ENCODE measurements at regions not wholly inside any gene's neighbourhood (a gene's known extent, or its start where the extent isn't known, plus 50 kb on each side); places are given as distances from the start of the nearest gene placed in this dataset.
"Not testable (repeated sequence)": the region's sequence is repeated elsewhere in the genome, so short reads cannot be mapped to it uniquely, and the experiment has no call there.

DNA sequence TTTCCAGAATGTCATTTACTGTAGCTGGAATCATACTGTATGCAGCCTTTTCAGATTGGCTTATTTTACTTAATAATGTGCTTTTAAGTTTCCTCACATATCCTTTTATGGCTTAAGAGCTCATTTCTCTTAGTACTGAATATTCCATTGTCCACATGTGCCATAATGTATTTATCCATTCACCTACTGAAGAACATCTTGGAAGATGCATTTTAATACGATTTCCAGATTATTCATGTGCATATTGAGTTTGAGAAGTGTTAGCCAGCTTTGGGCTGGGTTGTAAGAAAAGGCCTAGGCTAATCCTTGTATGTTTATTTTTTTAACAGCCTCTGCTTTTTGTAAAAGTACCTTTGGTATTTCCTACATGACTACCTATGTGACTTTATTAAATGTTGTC, 109.3 kb upstream of the MDFIC start:
- DNase-seq, result no peak

DNA sequence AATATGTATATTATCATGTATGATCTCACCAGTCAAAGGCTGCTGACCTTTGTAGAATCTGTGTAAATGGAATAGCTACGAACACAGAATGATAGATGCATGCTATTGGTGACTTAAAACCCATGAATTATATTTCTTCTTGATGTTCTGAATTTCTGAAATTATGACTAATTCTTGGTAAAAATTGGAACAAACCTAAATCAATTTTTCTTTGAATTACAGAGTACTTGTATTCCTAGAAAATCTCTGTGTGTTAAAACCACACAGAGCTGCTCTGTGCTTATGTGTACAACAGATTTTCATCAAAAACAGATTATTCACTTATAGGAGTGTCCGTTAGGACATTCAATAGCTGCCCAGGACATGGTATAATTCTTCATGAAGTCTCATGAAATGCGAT, 108.3 kb upstream of the MDFIC start:
- no peak for DNase-seq

DNA sequence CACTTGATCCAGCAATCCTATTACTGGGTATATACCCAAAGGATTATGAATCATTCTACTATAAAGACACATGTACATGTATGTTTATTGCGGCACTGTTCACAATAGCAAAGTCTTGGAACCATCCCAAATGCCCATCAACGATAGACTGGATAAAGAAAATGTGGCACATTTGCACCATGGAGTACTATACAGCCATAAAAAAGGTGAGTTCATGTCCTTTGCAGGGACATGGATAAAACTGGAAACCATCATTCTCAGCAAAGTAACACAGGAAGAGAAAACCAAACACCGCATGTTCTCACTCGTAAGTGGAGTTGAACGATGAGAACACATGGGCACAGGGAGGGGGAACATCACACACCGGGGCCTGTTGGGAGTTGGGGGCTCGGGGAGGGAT, 104.9 kb upstream of the MDFIC start:
- not testable (repeated sequence) for DNase-seq

DNA sequence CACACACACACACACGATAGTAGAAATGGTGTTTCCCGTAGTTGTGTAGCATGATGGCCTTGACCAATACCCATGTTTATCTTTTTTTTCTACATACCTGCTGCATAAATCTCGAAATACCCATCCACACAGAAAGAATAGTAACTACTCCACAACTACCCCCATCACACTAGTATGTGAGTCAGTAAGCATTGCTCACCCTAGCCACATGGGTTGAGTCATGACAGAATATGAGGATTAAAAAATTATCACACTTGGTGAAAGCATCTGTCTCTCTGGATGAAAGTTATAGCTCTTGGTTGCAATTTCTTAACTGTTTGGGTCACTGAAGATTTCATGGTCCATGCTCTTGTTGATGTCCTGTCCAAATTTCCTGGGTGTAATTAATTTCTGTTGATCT, 103.4 kb upstream of the MDFIC start:
- no peak for DNase-seq

DNA sequence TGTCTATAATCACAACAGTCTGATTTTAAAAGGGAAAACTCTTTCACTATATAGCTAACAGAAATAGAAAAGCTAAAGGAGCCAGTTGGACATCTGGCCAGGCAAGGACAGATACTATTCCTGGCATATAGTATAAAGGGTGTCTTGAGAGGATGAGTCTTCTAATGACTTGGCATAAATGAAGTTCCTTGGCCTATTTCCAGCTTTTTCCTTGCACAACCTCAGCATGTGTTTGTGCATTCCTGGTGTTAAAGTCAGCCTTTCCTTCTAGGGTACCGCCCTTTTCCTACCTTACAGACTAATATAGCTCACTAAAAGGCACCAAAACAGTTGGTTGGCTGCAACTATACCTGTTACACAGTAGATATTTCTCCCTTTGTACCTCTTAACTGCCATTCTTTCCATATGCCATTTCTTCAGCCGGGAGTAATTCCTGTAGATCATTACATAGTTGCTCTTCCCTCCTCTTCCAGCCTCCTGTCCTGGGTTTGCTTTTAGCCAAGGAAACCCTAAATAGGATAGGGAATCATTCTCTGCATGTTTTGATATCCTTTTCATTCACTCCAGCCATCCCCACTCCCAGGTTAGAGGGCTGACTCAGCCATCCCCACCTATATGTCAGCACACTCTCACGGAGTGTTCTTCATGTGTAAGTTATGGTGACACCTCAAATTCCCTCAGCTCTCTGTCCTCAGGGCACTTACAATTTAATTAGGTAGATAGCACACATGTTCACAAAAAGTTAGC, 102.1 kb upstream of the MDFIC start:
- no peak for DNase-seq

DNA sequence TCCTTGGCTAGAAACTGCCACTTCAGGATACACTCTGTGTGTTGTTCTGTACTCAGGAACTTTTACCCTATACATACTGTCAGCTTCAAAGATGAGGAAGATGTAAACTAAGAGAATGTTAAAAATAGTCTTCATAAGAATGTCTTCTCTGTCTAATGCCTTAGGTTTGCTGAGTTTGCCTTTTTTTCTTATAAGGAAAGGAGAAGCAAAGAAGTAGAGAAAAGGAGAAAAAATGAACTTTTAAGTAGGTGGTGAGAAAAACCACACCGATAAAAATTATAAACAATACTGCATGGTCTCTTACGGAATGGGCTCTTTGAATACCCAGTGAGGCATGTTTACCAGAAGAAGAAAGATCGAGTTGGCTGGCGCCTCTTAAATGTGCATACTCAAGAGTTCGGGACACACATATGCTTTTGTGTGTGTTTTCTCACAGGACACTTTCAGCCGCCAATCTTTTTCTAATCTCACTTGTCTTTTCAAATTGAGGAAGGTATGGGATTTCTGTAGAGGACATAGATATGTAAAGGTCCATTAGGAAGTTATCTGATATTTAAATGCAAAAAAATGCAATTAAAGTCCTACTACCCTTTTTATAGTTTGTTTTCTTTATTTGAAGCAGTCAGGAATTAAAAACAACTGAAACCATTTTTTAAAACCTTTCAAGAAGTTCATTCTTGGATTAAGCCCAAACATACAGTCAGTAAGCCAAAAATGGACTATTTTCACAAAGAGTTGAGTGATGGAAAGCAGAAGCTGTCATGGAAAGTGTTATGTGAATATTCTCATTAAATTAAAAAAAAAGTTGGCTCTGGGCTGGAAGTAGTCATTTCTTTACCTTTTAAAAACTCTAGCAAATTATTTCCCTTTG, 100.6 kb upstream of the MDFIC start:
- no peak for DNase-seq

DNA sequence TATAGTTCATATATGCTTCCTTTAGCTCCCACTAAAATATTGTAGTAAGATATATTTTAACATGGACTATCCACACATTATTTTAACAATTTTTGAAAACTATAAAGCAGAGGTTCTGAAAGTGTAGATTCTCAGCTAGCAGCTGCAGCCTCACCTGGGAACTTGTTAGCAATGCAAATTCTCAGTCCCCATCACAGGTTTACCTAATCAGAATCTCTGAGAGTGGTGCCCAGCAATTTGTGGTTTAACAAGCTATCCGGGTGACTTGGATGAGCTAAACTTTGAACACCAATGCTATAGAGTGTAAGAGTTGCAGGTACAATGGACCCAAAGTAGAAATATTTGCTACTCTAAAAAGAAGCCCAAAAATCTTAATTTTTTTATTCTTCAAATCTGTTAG, 99.8 kb upstream of the MDFIC start:
- no peak for DNase-seq

DNA sequence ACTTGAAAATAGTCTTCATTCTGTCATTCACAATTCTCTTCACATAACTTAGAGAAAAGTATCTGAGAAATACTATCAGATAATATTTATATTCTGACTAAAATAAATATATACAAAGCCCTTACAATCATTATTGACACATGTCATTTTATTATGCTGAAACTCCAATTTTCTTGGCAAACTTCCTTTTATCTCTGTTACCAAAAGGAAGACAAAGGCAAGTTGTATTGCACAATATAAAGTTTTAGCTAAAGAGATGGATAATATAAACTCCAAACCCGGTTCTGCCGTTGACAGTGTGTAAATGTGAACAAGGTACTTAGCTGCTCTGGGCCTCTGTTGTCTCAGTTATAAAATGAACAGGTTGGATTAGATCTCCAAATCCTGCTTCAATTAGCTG, 99.0 kb upstream of the MDFIC start:
- DNase-seq, result no peak

DNA sequence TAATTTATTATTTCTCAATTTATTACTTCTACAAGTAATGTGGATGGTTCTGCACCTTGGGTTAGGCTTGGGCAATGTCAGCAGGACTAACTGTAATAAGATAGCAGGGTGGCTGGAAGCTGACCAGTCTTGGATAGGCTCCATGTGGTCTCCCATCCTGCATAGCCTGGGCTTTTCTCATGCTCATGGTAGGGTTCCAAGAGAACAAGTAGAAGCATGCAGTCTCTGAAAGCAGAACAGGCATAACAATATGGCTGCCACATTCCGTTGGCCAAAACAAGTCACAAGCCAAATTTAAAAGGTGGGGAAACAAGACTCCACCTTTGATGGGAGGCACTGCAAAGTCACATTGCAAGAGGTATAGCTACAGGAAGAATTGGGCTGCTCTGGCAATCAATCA, 98.6 kb upstream of the MDFIC start:
- no peak for DNase-seq

DNA sequence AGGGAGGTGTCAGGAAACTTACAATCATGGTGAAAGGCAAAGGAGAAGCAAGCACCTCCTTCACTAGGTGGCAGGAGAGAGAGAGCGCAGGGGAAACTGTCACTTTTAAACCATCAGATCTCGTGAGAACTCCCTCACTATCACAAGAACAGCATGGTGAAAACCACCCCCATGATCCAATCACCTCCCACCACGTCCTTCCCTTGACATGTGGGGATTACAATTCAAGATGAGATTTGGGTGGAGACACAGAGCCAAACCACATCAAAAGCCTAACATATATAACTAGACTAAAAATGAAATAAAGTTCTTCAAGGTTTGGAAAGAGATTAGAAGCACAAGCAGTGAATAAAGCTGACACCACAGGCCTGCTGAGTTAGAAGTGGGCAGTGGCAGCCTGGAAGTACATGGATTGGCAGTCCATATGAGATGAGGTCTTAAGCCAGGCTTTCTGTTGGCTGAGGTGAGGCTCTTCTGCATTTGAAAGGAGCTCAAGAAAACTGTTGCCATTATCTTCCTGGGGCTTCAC, 96.4 kb upstream of the MDFIC start:
- DNase-seq, result no peak

DNA sequence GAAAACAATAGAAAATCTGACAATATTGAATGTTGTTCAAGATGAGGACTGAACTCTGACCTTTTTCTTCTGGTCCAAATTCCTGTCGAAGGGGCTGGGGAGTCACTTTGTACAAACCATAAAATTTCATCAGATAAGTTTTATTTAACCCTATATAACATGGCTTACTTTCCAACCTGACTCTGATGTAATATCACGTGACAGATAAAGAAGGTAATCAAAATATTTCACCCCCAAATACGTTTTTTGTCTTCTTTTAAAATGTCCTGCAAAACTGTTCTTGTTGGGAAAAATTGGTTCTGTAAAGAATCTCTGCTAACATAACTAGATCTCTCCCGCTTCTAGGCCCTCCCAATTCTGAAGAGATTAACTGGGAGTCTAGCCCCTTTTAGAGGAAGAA, 90.9 kb upstream of the MDFIC start:
- no peak for DNase-seq

DNA sequence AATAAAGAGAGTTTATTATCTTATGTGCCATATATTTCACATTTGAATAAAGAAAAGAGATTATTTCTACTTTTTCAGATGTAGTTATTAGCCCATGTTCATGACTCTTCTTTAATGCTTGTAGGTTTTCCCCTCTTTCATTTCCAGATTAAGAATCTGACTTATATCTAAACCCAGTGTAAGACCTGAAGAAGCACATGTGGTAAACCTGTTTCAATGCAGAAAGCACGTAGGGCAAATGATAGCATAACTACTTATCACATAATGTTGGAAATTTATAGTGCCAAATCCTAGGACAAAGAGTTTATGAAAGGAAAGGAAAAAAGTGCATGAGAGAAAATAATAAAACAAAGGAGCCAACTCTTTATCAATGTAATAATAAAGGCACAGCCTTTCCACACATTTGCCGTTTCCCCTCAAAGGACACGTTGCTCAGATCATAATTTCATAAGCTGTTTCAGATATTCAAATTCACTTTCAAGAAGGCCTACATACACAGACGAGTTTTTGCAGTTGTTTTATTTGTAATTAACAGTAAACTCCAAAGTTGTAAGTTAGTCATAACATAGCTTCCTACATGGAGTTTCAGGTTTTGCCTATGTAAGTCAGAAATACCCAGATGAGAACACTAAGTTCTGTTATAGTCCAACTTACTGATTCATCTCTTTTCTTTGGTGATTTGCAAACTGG, 88.8 kb upstream of the MDFIC start:
- no peak for DNase-seq

DNA sequence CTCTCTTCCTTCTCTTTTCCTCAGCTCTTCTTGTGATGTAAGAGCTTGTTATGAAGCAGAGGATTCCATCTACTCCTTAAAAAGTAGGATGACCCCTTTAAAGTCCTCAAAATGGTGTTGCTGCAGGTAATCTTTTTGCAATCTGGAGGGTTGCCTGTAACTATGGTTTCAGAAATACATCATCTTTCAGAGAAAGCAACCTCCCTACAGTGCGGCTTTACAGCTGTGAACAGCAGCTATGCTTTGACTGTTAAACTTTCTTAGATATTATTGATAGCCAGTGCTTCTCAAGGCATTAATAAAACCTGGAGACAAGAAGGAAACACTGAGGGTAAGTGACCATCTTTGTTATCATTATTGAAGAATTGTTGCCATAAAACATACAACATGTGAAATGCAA, 86.6 kb upstream of the MDFIC start:
- no peak for DNase-seq

DNA sequence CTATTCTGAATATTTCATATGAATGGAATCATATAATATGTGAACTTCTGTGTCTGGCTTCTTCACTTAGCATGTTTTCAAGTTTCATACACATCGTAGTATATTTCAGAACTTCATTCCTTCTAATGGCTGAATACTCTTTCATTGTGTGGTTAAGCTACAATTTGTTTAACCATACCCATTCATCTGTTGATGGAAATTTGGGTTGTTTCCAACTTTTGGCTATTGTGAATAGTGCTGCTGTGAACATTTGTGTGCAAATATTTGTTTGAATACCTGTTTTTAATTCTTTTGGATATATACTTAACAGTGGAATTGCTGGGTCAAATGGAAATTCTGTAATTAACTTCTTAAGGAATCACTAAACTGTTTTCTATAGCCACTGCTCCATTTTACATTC, 86.0 kb upstream of the MDFIC start:
- no peak for DNase-seq

DNA sequence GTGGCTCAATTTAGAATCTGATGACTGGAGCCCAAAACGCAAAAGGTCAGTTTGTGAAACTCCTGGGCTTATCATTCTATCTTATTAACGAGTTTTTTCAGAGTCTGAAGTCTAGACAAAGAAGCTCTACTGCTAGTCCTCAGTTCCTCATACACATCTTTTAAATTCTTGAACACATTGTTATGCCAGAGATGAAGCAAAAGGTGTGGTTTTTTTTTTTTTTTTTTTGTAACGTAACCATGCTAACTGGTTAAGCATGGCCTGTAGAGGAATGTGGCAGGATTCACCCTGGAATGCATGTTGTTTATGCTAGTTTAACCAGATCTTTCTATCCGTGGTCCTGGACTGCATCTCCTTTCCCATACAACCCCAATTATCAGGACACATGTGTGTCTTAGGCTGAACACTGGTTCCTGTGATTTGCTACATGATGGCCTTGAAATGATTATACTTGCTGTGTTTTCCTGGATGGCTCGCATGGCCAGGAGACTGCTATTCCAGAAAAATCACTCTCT, 79.3 kb upstream of the MDFIC start:
- no peak for DNase-seq

DNA sequence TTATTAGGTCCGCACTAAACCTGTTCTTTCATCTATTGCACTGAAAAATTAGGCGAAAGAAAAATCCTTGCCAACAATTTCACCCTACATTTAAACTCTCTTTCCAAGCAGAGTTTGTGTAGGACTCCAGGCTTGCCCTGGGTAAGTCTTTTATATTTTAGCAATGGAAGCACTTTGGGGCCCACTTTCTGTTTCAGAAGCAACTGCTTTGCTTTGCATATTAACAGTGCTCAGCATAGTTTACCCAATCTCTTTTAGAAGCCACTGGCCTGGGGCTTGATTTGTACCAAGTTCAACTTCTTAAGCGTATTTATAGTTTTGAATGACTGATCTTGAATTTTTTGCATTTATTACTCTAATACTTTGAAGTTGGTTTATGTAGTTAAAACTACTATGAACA, 78.8 kb upstream of the MDFIC start:
- DNase-seq, result no peak

DNA sequence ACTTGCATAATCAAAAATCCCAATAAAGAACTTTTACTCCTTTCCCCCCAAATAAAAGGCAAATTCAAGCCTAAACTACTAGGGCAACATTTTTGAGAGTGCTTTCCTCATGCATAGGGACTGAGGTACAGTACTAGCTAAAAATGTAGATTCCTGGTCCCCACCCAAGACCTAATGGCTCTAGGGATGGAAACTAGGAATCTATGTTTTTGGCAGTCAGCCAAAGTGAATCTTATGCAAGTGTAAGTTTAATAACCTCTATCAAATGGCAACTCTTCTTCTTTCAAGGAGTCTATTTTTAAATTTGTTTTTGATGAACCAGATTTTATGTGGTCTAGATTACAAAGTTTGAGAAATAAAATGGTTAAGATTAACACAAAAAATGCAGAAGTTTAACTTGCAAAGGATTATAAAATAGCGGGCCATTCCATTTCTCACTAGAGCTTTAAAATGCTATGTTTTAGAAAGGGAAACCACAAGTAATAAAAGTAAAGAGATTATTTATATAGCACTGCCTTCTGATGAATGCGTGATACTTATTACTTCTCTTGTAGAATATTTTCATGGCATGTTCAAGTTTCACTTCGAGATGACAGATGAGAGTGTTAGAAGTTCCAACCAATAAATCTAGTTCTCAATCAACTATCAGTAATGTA, 70.4 kb upstream of the MDFIC start:
- no peak for DNase-seq

DNA sequence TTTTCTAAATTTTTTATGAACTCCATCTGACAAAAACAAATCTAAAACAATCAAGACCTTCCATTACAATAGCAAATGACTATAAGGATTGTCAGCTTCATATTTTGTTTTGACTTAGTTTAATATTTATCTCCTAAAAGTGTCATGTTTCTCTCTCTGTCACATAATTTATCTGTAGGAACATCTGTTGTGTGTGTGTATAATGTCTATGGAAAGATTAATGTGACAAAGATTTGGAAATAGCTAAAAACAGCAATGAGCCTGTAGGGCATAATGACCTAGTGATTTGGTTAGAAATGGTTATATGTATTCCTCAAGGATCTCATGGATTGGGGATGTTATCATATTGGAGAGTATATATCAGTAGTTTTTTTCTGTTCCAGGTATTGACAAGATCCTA, 69.6 kb upstream of the MDFIC start:
- no peak for DNase-seq

DNA sequence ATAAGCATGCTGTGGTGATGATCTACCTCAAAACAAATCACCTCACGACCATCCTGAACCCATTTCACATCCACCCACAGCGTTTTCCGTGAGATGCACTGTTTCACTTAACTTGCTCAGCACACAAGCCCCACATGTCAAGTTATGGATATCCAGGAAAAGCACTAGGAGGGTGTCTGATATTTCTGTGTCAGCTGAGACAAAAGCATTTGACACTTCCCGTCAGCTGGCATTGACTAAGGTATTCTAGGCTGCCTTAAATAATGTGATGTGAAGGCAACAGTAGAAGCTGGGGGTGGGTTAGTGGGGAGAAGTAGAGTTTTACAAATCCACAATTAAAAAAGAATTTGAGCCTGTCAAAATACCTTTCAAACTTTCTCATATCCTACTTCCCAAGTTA, 68.7 kb upstream of the MDFIC start:
- DNase-seq, result no peak

DNA sequence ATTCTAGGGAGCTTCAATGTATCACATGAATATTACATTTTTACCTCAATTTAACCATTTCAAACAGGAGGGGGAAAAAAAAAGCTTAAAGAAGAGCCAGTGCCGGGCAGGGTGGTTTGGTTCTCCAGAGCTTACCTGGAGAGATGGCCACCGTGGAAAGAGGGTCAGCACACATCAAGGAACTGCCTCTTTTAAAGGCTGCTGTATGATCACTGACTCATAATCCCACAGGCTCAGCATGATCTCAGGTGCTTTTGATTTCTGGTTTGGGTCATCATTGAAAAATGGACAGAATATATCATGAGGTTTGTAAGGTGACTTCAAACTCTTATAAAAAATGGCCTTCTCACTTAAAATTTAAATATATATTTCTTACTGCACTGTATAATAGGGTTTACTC, 67.5 kb upstream of the MDFIC start:
- DNase-seq, result no peak

DNA sequence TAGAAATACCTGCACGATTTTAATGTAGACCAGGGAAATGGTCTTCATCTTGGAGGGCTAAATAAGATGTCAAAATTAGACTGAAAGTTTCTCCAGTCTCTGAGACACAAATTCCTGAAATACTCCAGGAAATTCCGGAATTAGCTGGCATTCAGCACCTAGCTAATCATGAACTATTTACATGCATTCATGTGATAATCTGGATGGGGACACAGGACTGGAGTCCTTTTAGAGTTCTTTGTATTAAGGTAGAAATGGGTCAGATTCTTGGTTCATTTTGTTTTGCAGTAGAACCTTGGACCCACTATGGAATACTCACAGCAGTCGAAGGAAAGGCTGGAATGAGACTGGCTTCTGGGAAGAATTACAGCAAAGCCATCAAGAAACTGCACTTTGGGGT, 65.3 kb upstream of the MDFIC start:
- DNase-seq, result no peak

DNA sequence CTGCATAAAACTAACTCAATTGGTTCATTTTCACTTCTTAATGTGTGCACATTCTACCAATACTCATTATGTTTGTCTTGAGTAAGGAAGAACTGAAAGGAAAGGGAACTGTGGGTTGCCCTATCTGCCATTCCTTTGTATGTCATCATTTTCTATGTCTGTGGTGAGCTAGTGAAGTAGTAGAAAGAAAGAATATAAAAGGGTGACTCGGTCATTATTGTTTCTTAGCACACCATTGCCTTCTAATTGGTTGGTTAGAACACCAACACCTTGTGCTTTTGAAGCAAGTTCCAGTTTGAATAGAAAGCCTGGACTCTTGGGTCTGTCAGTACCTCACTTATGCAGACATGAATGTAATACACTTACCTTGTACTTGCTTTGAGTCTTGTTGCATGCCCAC, 64.3 kb upstream of the MDFIC start:
- DNase-seq, result no peak

DNA sequence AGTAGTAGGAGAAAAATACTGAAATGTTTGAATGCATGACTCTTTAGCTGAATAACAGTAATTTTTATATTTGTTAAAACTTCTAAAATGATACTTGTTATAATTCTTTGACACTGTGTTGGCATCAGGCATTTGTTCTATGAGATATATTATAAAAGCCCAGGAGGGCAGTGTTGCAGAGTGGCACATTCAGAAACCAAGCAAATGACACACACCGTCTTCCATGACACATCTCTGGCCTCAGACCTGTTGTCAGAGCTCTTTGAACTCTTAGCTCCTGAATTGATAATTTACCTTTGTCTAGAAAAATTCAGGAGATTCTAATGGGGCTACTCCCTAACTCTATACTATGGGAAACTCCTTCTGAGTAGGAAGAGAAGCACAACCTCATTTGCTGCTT, 62.4 kb upstream of the MDFIC start:
- no peak for DNase-seq

All from DMS79 (cell line).